Inflammatory macrophage treated with lipopolysaccharide for 4 hours (primary cell): ENCODE measurements at regions not wholly inside any gene's neighbourhood (a gene's known extent, or its start where the extent isn't known, plus 50 kb on each side); places are given as distances from the start of the nearest gene placed in this dataset.

Experiments used
- DNase-seq: peaks from one replicate; pipeline ENCODE4 v3.0.0-alpha.2; 2020

DNA sequence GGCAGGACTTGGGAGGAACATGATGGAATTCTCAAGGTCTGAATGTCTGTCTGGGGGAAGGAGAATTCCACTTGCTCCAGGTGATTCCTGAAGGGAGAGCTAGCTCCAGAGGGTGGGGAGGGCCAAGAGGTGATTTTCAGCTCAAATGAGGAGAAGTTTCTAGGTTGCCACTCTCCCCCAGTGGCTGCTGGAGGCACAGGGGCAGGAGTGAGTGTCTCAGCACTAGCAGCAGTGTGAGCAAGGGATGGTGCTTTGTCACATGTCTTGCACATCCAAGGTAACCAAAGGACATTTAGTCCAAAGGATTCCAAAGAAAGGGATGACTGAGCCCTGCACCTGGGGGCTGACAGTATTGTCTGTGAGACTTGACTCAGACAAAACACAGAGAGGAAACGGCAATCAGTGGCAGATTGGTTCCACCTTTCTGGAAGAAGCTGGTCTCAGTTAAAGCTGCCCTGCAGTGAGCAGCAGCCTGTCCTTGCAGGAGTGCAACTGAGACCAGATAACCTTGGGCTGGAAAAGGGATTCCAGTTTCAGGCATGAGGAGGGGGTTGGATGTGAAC is 51.2 kb upstream of the PCBD1 start:
- DNase-seq, result no peak

DNA sequence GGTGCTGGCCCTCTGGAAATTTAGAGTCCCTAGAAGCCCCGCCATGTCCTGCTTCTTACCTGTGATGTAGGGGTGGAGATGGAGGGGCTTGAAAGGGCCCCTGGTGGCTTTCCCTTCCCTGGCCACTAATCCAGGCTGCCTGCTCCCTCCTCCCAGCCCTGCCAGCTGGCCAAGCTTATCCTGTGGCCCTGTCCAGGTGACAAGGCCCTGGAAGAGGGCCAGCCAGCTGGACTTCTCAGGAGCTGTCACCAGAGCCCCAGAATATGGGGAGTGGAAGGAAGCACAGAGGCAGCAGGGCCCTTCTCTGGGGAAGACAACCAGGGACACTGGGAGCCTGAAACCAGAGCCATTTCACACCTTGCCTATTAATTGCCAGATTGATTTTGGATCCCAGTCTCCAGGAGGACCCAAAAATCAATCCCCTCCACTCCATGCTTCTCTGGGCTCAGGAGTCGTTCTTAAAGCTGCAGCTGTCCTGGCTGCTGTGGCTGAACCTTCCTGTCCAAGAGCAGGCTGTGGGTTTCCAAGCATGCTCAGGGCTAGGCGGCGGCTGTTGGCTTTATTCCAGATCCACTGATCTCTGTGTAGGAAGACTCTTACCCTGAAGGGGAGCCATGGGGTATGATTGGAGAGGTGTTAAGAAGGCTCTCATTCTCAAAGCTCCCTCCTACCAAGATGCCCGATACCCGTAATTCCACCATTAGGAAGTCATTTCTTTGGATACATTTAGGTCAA is 52.6 kb upstream of the PCBD1 start:
- DNase-seq, result no peak

DNA sequence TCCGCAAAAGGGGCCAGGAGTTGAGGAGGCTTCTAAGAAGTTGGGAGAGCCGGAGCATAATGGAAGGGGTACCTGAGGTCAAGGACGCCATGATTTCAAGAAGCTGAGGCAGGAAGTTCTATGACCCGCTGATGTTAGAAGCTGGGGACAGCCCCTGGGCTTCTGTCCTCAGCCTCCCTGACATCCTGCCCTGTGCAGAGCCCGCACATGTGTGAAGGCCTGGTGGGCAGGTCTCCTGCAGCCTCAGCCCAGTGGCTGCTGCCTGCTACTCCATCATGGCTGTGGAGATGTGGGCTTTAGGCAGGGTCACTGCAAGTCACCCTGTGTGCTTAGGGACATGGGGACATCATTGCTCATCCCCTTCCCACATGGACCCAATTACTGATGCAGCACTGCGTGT is 53.8 kb upstream of the PCBD1 start:
- DNase-seq, result no peak

DNA sequence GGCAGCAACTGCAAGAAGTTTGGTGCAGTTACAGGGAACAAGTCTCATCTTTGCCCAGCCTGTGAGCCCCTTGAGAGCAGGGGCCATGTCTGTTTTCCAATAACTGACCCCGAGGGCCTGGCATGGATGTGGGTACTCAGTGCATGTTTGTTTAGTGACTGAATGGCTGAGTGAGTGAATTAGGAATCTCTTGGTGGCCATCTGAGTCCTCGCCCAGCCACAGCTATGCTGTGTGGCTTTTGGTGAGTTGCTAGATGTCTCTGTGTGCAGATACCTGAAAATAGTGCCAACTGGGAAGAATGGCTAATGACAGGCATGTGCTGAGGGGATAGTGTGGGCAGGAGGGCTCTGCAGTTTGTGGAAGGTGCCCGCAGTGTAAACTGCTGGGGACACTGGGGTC is 54.4 kb upstream of the PCBD1 start:
- DNase-seq, result no peak

DNA sequence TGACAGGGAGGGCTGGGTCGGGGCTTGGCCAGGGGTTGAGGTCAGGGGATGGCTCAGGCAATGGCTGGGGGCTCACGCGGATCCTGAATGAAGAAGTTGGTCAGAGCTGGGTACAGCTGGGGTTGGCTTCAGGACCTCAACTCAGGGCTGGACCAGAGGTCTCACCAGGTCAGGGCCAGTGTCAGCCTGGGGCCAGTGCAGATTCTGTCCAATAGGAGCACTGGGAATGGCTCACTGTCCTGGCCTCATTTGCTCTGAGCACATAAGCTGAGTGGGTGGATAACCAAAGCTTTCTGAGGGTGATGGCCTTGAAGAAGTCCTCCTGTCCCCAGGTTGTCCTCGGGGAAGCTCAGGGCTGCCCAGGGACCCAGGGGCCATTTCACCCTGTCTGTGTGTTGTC is 54.9 kb upstream of the PCBD1 start:
- DNase-seq, result no peak

DNA sequence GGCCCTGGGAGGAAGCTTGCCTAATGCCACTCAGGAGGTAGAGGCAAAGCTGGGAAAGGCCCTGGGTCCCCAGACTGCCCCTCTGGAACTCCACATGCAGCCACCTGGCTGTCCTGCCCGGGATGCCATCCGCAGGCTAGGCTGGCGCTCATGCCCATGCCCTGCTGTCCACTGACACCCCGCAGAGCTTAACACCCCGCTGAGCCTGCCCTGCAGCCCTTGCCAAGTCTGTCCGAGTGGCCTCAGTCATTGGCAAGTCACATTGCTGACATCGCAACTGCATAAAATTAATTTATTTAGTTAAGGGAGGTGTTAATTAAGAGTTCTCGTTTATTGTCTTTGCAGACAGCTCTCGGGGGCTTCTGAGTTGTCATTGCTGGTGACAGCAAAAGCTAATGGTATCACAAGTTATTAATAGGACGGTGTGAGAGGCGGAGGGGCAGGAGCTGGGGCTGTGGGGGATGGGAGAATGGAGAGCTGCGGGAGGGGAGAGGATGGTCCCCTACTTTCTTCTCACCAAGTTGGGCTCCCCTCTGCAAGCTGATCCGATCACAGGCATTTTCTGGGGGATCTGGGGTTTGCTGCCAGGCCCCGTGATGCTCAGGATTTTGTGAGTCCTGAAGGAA is 55.6 kb upstream of the PCBD1 start:
- no peak for DNase-seq

DNA sequence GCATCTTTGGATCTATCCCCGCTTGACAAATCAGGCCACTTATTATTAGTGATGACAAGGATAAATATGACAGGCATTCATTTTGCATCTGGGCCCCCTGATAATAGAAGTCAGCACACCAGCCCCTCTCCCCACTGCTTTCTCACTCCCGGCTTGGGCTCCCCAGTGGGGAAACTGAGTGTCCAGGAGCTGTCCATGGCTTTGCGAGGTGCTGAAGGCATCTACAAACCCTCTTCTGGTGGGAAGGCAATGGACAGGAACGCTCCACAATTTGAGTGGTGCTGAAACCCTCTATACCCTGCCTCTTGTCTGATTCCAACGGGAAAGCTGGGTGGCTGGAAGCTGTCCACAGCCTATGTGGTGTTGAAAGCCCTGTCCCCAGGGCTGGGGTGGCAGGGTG is 61.7 kb upstream of the PCBD1 start:
- DNase-seq, result no peak

DNA sequence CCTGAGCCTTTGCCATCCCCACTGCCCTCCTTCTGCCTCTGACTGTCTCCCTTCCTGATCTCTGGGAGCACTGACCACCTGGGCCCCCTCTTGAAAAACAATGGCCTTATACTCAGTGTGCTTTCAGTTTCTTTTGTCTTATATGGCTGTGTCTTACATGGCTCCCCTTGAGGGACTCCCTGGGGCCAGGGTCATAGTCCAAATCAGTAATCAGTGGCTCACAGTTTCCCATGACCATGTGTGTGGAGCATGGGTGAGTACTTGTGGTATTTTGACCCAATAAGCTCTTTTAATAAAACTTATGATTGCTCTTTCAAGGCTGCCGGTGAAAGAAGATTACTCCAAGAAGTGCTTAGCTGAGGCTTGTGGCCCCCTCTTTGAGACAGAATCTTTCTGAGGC is 62.4 kb upstream of the PCBD1 start:
- no peak for DNase-seq

DNA sequence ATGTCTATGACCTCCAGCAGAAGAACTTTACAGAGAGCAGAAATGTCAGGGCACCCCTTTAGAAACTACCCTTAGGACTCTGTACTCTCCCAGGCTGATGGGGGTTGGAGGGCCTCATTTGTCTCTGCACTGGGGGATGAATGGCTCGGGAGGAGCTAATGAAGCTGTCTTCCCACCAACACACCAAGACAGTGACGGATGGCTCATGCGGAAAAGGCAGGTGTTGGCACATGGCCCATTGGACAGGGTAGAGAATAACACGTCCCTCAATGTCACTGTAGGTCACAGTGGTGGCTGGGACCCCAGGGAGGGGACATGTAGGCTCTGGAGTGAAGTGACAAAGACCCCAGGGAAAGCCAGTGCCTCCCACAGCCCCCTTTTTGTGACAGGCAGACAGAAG is 64.0 kb upstream of the PCBD1 start:
- no peak for DNase-seq

DNA sequence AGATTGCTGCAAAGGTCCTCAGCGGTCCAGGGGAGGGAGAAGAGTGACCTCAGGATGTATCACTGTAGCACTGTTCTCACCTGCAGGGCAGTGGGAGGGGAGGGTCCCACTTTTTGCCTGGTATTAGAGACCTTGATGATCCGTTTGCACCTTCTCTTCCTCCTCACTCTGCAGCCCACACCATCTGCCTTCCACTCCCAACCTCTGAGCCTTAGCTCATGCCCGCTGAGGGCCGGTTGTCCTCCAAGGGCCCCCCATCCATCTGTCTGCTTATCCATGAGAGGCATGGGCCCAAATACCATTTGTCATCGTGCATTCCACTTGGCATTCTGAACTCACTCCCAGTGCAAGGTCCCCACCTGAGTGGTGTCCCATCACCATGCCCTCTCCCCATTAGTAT is 64.6 kb upstream of the PCBD1 start:
- no peak for DNase-seq

DNA sequence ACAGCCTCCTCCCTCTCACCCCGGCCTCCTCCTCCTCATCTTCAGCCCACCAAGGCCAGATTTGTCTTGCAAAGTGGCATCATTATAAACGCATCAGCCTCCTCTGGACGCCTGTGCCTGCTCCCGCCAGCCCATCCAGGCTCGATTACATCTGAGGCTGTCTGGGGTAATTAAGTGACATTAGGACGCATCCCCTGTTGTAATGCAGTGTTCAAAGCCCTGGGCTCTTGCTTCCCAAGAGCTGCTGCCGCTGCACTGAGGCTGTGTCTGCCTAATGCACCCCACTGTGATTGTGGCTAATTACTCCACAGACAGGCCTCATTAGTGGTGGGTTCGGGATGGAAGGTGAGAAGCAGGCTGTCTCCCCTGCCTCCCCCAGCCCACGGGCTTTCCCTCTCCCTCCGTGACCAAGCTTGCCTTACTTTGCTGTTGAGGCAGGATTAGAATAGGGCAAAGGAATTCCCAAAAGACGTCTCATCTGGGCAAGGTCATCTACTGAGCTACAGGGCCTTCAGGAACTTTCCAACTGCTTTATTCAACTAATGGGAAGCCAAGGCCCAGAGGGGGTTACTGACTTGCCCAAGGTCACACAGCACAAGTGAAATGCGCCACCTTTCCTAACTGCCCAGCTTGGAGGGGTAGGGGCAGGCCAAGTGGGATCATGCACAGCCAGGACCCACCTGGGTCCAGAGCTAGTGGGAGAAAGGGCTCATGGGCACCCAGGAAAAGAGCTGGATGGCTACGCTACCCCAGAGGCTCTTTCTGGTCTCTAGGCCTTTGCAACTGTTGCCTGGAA is 66.2 kb upstream of the PCBD1 start:
- DNase-seq, result no peak

DNA sequence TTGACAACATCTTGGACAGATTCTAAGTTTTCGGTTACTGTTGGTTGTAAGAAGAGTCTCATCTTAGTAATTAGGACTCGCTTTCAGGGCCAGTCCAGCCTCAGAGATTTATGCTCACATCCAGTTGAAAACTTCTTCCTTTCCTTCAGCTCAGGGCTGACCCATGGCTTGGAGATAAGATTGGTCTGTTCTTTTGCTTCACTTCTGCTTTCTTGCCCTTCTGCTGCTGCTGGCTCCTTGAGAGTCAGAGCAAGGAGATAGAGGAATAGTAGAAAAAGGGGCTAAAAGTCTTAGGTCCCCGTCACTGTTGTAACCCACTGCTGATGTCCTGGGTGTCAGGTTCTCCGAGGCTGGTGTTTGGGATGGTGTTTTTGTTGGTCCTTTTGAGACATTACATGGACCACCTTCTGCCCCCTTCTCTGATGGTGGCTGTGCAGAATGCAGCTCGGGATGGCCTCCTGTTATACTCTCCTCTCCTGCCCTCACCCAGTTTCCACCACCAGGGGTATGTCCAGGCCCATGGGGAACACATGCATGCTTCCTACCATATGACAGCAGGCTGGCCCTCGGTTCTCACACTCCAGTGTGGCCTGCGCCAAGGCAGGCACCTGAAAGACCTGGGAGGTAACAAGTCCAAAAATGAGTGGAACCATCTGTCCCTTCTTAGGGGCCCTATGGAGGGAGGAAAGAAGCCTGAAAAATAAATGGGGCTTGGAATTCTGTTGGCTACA is 67.8 kb upstream of the PCBD1 start:
- DNase-seq, result no peak

DNA sequence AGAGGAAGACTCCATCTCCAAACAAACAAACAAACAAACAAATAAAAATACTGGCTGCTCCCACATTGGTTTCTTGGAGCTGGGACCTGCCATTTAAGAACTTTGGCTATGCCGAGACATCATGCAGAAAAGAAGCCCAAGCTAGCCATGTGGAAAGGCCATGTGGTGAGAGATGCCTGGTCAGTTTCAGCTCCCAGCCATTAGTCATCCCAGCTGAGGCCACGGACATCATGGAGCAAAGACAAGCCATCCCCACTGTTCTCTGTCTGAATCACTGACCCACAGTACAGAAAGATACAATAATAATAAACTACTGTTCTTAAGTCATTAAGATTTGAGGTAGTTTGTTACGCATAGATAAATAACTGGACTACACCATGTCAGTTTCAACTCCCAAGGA is 70.0 kb upstream of the PCBD1 start:
- DNase-seq, result no peak

DNA sequence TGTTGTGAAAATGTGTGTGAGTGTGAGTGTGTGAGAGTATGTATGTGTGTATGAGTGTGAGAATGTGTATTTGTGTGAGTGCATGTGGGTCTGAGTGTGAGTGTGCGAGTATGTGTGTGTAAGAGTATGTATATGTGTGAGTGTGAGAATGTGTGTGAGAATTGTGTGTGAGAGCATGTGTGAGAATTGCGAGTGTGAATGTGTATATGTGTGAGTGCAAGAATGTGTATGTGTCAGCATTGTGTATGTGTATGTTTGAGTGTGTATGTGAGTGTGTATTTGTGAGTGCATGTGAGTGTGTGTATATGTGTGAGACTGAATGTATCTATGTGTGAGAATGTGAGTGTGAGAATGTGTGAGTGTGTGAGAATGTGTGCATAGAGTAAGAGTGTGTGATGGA is 72.0 kb upstream of the PCBD1 start:
- no peak for DNase-seq

DNA sequence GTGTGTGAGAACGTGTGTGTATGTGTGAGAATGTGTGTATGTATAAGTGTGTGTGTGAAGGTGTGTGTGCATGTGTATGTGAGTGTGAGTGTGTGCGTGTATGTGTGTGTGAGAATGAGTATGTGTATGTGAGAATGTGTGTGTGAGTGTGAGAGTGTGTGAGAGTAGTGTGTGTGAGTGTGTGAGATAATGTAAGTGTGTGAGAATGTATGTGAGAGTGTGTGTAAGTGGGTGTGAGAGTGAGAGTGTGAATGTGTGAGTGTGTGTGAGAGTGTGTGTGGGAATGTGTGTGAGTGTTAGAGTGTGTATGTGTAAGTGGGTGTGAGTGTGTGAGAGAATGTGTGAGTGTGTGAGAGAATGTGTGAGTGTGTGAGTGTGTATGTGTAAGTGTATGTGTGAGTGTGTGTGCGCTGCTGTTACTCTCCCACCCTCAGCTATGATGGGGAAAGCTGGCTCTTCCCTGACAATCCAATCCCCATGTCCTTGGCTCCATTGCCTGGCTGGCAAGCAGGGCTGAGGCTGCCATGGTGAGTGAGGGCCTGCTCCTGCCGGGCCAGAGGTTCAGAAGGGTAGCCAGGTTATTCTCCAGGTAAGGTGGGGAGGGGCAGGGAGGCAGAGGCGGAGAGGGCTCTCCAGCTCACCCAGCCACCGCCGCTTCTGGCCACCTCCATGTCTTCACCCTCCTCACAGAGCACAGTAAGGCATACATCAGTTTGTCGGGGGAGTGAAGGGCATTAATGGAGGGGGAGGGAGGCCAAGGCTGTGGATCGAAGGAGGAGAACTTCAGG is 72.6 kb upstream of the PCBD1 start:
- DNase-seq, result no peak

DNA sequence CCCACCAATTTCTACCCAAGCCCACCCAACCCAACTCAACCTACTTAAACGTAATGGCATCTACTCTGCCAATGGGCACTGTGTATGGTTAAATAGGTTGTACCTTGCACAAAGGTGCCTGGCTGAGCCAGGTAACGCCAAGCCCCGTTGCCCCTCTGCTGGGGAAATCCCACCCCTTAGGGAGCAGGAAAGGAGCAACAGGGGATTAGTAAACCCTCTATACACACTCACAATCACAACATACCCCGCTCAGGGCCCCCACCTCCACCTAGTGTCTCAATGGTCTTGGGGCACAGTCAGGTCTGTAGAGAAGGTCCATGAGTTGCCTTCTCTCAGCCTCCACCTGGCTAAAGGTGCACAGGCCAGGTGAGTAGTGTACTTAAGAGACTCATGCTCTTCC is 74.3 kb upstream of the PCBD1 start:
- no peak for DNase-seq

DNA sequence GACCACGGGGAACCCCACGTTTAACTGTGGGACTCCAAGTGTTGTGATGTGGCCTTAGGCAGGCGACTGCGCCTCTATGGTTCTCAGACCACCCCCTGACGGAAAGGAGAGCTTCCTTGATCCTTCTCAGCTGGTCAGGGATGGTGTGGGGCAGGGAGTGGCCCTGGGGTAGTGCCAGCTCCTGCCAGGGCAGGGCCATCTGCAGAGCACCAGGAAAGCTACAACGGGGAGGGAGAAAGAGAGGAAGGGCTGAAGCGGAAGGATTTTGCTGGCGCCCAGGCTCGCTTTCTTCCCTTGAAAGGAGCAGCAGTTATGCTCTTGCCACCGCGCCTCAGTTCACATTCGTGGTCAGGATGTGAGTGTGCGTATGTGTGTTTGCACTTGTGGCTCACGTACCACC is 74.9 kb upstream of the PCBD1 start:
- no peak for DNase-seq

DNA sequence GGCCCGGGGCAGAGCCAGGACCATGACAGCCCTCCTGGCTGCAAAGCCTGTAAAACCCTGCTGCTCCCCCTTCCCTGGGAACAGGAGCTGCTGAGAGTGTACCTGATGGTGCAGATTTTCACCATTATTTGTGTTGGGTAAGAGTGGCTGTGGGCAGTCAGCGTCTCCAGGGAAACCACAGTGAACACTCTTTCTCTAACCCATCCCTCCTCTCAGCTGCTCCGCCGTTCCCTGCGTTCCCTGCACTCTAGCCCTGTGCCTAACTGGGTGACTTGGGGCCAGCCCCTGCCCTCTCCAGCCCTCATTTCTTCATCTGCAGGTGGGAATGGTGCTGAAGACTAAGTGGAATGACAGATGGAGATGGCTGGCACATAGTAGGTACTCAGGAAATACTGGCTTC is 75.9 kb upstream of the PCBD1 start:
- DNase-seq, result no peak

DNA sequence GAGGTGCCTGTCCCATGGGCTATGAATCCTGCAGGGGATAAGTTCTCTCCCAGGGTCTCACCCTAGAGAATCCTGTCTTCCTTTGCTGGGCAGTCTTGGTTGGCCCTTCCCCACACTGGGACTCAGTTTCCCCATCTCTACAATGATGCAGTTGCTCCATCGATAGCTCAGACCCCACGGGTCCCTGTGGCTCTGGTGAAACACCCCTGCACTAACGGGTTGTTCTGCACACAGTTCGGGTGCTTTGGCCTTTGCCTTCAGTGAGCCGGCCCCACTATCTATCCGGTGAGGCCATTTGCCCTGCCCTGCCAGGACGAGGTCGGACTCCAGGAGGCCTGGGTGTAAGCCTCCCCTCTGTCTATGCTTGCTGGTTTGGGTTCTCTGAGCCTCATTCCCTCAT is 76.5 kb upstream of the PCBD1 start:
- no peak for DNase-seq

DNA sequence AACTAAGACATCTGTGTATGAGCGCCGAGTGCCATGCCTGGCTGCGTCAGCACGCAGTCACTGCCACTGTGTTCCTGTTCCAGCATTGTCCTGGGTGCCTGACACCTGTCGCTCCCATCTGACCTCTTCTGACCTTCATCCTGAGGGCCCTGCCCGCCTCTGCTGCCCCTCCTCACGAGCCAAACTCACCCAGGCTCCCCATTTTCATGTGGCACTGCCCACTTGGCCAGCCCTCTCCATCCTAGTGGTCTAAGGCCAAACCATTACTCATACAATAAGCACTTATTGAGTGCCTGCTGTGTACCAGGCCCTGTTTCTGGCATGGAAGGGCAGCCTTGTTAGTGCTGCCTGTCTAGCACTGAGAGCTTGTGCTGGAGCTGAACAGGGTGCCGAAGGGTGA is 77.2 kb upstream of the PCBD1 start:
- no peak for DNase-seq

DNA sequence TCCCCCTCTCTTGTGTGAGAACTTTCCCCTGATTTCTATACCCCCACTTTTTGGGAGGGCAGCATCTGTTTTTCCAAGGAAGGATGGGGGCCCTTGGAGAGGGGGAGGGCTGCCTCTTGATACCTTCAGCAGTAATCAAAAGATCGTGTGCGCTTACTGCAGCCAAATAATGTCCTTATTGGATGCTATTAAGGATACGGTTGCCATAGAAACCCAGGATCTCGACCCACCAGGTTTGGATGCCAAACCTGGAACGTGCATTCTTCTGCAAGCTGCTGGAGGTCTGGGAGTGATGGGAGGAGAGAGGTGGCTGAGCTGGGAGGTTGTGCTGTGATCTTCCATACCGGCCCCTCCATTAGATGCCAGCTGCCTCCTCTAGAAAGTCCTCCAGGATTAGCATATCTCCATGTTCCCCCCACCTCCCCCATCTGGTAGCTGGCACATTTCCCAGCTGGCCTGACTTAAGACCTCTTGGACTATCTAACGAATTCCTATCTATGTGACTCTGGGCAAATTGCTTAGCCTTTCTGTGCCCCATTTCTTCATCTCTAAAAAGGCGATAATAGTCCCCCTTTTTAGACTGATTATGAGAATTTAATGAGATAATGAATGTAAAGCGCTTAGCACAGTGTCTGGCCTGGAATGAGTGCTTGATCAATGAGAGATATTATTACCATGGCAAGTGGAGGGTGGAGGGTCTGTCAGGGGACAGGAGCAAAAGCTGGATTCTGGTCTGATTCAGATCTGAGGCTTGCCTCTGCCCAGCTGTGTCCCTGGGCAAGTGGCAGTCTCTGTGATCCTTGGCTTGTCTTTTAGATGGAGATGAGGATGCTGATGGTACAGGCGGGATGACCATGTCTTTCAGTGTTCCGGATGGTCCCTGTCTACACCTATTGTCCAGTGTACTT is 78.5 kb upstream of the PCBD1 start:
- no peak for DNase-seq
